LNCaP clone FGC (cell line): ENCODE measurements at regions not wholly inside any gene's neighbourhood (a gene's known extent, or its start where the extent isn't known, plus 50 kb on each side); places are given as distances from the start of the nearest gene placed in this dataset.

Experiments
- DNase-seq: peaks from one replicate; pipeline ENCODE4 v3.0.0-alpha.2; 2011; ENCODE audit warnings: low read depth
- H3K4me3 ChIP-seq: 2 replicates; pipeline ENCODE4 v1.5.1; 2011; ENCODE audit warnings: mild to moderate bottlenecking, low read depth, low read length, control low read depth
- TF ChIP-seq, protein P1 (sequence below): IDR thresholded peaks from 2 replicates; pipeline ENCODE4 v1.5.1; 2012; ENCODE audit warnings: mild to moderate bottlenecking; ENCODE audit not compliant: control insufficient read depth, insufficient read depth; ENCODE audit errors: extremely low read depth

DNA sequence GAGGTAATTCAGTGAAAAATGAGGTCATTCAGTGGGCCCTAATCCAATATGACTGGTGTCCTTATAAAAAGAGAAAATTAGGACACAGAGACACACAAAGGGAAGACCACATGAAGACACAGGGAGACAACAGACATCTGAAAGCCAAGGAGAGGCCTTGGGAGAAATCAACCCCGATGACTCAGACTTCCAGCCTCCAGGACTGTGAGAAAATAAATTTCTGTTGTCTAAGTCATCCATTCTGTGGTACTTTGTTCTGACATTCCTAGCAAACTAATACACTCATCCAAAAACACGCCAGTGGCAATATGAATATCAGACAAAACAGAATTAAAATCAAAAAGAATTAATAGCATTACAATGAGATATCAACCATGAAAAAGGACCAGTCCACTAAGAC, 303.7 kb downstream of the SS18 start:
- TF ChIP-seq, protein P1, sequence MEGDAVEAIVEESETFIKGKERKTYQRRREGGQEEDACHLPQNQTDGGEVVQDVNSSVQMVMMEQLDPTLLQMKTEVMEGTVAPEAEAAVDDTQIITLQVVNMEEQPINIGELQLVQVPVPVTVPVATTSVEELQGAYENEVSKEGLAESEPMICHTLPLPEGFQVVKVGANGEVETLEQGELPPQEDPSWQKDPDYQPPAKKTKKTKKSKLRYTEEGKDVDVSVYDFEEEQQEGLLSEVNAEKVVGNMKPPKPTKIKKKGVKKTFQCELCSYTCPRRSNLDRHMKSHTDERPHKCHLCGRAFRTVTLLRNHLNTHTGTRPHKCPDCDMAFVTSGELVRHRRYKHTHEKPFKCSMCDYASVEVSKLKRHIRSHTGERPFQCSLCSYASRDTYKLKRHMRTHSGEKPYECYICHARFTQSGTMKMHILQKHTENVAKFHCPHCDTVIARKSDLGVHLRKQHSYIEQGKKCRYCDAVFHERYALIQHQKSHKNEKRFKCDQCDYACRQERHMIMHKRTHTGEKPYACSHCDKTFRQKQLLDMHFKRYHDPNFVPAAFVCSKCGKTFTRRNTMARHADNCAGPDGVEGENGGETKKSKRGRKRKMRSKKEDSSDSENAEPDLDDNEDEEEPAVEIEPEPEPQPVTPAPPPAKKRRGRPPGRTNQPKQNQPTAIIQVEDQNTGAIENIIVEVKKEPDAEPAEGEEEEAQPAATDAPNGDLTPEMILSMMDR = no peak
- no peak overlapping the region for H3K4me3 ChIP-seq
- DNase-seq = no peak

DNA sequence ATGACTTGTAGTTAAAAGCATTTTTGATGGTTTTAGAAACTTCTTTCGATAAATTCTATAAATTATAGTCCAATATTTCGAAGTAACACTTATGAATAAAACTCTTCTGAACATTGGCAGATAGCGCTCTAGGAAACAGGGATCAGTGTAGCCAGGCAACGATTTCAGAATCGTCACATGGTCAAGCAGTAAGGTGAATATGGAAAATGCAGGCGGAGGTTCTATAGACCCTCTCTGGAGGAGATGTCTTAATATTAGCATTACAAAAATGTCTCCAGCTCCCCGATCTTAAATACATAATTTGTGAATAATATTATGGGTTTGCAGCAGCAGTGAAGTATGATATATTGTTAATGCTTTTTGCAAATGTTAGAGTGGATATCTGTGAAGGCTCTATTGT, 310.3 kb downstream of the SS18 start:
- no peak overlapping the region for H3K4me3 ChIP-seq
- TF ChIP-seq, protein P1 = no peak
- no peak for DNase-seq

DNA sequence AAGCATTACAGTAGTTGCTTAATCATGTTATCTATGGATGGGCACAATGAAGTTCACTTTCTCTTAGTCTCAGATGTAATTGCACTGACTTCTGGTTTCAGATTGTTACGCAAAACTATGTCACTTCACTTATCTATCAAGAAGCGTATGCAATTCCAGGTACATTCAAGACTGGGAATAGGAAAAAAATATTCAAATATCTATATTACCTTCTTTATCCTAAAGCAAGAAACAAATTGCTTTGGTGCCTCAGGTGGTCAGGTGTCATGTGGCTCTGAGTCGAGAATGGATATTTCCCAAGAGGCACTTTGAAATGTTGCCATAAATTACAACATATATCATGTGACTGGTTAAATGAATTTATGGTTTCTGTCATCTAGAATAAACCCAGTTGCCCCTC, 318.6 kb downstream of the SS18 start:
- no peak overlapping the region for H3K4me3 ChIP-seq
- TF ChIP-seq, protein P1 = no peak
- no peak for DNase-seq

DNA sequence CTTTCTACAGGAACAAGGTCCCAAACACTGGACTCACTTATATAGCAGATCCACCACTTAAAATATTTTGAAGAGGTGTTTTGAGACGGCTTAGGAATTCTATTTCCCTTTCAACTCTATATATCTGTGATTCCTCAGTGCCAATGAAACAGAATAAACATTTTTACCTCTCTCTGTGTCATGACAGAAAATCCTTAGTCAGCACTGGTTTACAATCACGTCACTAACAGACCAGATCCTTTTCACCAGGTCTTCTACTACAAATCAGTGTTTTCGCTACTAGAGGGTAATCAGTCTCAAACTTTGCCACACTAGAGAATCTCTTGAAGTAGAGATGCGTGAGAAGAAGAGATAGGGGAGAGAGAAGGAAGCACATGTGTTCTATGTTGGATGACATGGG, 325.6 kb downstream of the SS18 start:
- DNase-seq = no peak
- TF ChIP-seq, protein P1 = no peak
- H3K4me3 ChIP-seq = no peak overlapping the region

DNA sequence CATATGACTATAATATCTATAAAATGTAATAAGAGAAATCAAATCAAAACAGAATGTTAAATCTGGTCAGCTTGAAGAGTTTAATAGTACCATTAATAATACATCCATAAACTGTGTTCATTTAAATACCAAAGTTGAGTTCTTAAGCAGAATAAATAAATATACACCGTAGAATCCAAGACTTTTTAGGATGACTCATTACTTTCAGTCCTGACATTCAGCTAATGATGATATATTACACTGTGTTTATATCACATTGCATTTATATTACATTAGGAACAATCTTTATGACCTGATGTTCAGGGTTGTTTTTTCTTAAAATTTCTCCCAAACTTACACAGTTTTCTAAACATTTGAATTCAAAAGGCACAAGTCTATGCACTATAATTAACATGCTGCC, 331.3 kb downstream of the SS18 start:
- TF ChIP-seq, protein P1 = no peak
- H3K4me3 ChIP-seq = no peak overlapping the region
- DNase-seq = no peak

DNA sequence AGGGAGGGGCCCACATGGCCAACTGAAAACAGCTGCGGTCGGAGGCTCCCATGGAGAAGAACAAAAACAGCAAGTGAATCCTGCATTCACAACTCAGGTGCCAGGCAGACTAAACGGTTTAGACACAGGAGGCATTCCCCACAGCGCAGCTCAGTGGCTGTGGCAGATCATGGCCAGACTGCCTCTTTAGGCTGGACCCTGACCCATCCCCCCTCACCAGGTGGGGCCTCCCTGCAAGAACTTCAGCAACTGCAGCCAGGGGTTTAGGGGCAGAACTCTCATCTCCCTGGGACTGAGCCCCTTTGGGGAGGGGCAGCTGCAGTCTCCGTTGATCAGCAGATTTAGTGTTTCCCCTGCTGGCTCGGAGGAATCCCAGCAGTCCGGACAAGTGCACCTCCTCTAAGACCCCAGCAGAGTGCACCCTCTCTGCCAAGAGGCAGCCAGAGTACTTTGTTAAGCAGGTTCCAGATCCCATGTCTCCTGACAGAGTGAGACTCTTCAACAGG, 346.7 kb downstream of the SS18 start:
- TF ChIP-seq, protein P1 = no peak
- H3K4me3 ChIP-seq = no peak overlapping the region
- DNase-seq = no peak

DNA sequence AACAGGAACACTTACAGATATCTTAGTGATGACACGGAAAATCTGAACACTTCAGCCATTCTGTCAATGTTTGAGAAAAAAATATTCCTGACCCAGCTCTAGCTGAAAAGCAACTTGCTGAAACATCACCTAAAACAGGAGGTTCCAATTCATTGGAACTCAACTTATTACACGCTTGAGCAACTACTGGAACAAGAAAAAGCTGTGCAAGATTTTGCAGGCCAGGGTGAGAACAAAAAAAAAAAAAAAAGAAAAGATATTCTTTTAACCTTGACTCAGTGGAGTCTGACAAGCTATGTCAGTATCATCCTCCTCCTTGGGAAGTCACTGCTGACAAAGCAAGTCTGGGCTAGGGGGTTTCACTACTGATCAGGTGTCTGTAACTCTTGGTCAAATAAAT, 351.0 kb downstream of the SS18 start:
- no peak for DNase-seq
- TF ChIP-seq, protein P1 = no peak
- H3K4me3 ChIP-seq = no peak overlapping the region
